Activated CD8-positive, alpha-beta memory T cell treated with anti-CD3 and anti-CD28 coated beads, Interleukin-2, amount 10 ng/mL, durations not matched to agents 7 days and 5 days (primary cell): ENCODE measurements at regions not wholly inside any gene's neighbourhood (a gene's known extent, or its start where the extent isn't known, plus 50 kb on each side); places are given as distances from the start of the nearest gene placed in this dataset.
"Not testable (repeated sequence)": the region's sequence is repeated elsewhere in the genome, so short reads cannot be mapped to it uniquely, and the experiment has no call there.

Experiments used
- ATAC-seq: fragments of 150-1000 bp; cut with Tn5 transposase; one replicate; pipeline ENCODE4 v1.10.0; 2021; ENCODE audit warnings: moderate library complexity
- CTCF ChIA-PET: fragments of 350-600 bp; sonication (Branson Sonifier 250); formaldehyde crosslinking; loops from one replicate; lab custom pipeline; 2021; ENCODE audit warnings: antibody characterized with exemption; lab: Charles Lee
- DNase-seq: peaks from one replicate; pipeline ENCODE4 v3.0.0-alpha.2; 2020
- H3K27ac Mint-ChIP-seq: one replicate; pipeline ENCODE4 v1.8.0; 2021; ENCODE audit warnings: mild to moderate bottlenecking, mixed read lengths
- H3K27me3 Mint-ChIP-seq: one replicate; pipeline ENCODE4 v1.8.0; 2021; ENCODE audit warnings: mixed read lengths
- H3K36me3 Mint-ChIP-seq: one replicate; pipeline ENCODE4 v1.8.0; 2021; ENCODE audit warnings: mild to moderate bottlenecking, mixed read lengths
- H3K4me1 Mint-ChIP-seq: one replicate; pipeline ENCODE4 v1.8.0; 2021; ENCODE audit warnings: mixed read lengths
- H3K4me3 Mint-ChIP-seq: one replicate; pipeline ENCODE4 v1.8.0; 2021; ENCODE audit warnings: mild to moderate bottlenecking, moderate library complexity, mixed read lengths
- H3K9me3 Mint-ChIP-seq: one replicate; pipeline ENCODE4 v1.8.0; 2022; ENCODE audit warnings: low read depth, mixed read lengths

GRCh38 chr21:34288042-34288441 lies 75.8 kb upstream of the KCNE2 start:
- H3K36me3 Mint-ChIP-seq, H3K4me1 Mint-ChIP-seq, CTCF ChIA-PET, H3K27ac Mint-ChIP-seq, DNase-seq, H3K27me3 Mint-ChIP-seq, H3K9me3 Mint-ChIP-seq, ATAC-seq, H3K4me3 Mint-ChIP-seq: not testable (repeated sequence)

- Mint-ChIP-seq H3K9me3 (peaks cover 7% of the 10 kb centered on the region), H3K27me3 (no peaks in the 10 kb centered on the region), H3K27ac (no peak overlapping the region), H3K4me1 (no peaks in the 10 kb centered on the region), H3K36me3 (peaks cover 7% of the 10 kb centered on the region), H3K4me3 (no peak overlapping the region)
- CTCF ChIA-PET, result interaction anchor here (1.4 kb wide), 1 partner anchor 366 kb away, joined by 5 read pairs; no protein-coding TSS in a partner anchor
- ATAC-seq (no peak), DNase-seq (no peak)
Measured at GRCh38 chr21:34289856-34290255, 74.0 kb upstream of the KCNE2 start.

- H3K36me3 Mint-ChIP-seq, result no peaks in the 10 kb centered on the region
- peaks cover 3% of the 10 kb centered on the region for H3K27me3 Mint-ChIP-seq
- H3K4me3 Mint-ChIP-seq, result no peak overlapping the region
- CTCF ChIA-PET, result no interaction called here
- ATAC-seq, result no peak
- H3K27ac Mint-ChIP-seq, result no peak overlapping the region
- no peaks in the 10 kb centered on the region for H3K4me1 Mint-ChIP-seq
- H3K9me3 Mint-ChIP-seq, result no peaks in the 10 kb centered on the region
- no peak for DNase-seq
Measured at GRCh38 chr21:34296878-34297277, 66.9 kb upstream of the KCNE2 start.

- H3K27ac Mint-ChIP-seq, result no peak overlapping the region
- H3K27me3 Mint-ChIP-seq, result peaks cover 7% of the 10 kb centered on the region
- no peak overlapping the region for H3K4me3 Mint-ChIP-seq
- CTCF ChIA-PET, result no interaction called here
- H3K4me1 Mint-ChIP-seq, result no peaks in the 10 kb centered on the region
- ATAC-seq (no peak), DNase-seq (no peak)
- H3K36me3 Mint-ChIP-seq, result no peaks in the 10 kb centered on the region
- no peaks in the 10 kb centered on the region for H3K9me3 Mint-ChIP-seq
Measured at GRCh38 chr21:34298534-34299167, 65.2 kb upstream of the KCNE2 start.

GRCh38 chr21:34299168-34299539 lies 64.7 kb upstream of the KCNE2 start:
- no peak overlapping the region for H3K4me3 Mint-ChIP-seq
- H3K36me3 Mint-ChIP-seq, result no peaks in the 10 kb centered on the region
- H3K4me1 Mint-ChIP-seq, result no peaks in the 10 kb centered on the region
- DNase-seq, result no peak
- H3K27ac Mint-ChIP-seq, result no peak overlapping the region
- no peak for ATAC-seq
- H3K27me3 Mint-ChIP-seq, result peaks cover 7% of the 10 kb centered on the region
- no peaks in the 10 kb centered on the region for H3K9me3 Mint-ChIP-seq
- CTCF ChIA-PET, result no interaction called here

GRCh38 chr21:34302521-34302920 lies 61.3 kb upstream of the KCNE2 start:
- CTCF ChIA-PET, result no interaction called here
- Mint-ChIP-seq H3K27ac (no peak overlapping the region), H3K36me3 (no peaks in the 10 kb centered on the region), H3K4me3 (no peak overlapping the region), H3K9me3 (no peaks in the 10 kb centered on the region), H3K4me1 (no peaks in the 10 kb centered on the region), H3K27me3 (peaks cover 7% of the 10 kb centered on the region)
- DNase-seq, result no peak
- no peak for ATAC-seq

- no peaks in the 10 kb centered on the region for H3K36me3 Mint-ChIP-seq
- no peaks in the 10 kb centered on the region for H3K9me3 Mint-ChIP-seq
- no peak overlapping the region for H3K27ac Mint-ChIP-seq
- no peak for DNase-seq
- no peaks in the 10 kb centered on the region for H3K4me1 Mint-ChIP-seq
- ATAC-seq, result no peak
- CTCF ChIA-PET, result no interaction called here
- H3K27me3 Mint-ChIP-seq, result peaks cover 7% of the 10 kb centered on the region
- H3K4me3 Mint-ChIP-seq, result no peak overlapping the region
Measured at GRCh38 chr21:34305605-34306604, 57.9 kb upstream of the KCNE2 start.

- Mint-ChIP-seq H3K27me3 (peaks cover under 1% of the 10 kb centered on the region), H3K36me3 (no peaks in the 10 kb centered on the region), H3K4me3 (no peak overlapping the region), H3K4me1 (no peaks in the 10 kb centered on the region), H3K9me3 (no peaks in the 10 kb centered on the region), H3K27ac (no peak overlapping the region)
- ATAC-seq (no peak), DNase-seq (no peak)
- CTCF ChIA-PET, result no interaction called here
Measured at GRCh38 chr21:34307991-34308532, 55.7 kb upstream of the KCNE2 start.

- Mint-ChIP-seq H3K4me3 (no peak overlapping the region), H3K36me3 (no peaks in the 10 kb centered on the region), H3K4me1 (no peaks in the 10 kb centered on the region), H3K27ac (no peak overlapping the region), H3K27me3 (peaks cover 7% of the 10 kb centered on the region), H3K9me3 (no peaks in the 10 kb centered on the region)
- CTCF ChIA-PET, result no interaction called here
- ATAC-seq, result no peak
- DNase-seq, result no peak
Measured at GRCh38 chr21:34311561-34312330, 52.1 kb upstream of the KCNE2 start.

GRCh38 chr21:34313116-34313515 lies 50.7 kb upstream of the KCNE2 start:
- Mint-ChIP-seq H3K4me1 (no peaks in the 10 kb centered on the region), H3K4me3 (no peak overlapping the region), H3K36me3 (no peaks in the 10 kb centered on the region), H3K9me3 (no peaks in the 10 kb centered on the region), H3K27ac (no peak overlapping the region), H3K27me3 (peaks cover 14% of the 10 kb centered on the region)
- ATAC-seq (no peak), DNase-seq (no peak)
- CTCF ChIA-PET, result no interaction called here
